T-helper 2 cell treated with Interferon-gamma antibody and Interleukin-4, amounts not matched to agents 5 μg/mL and 100 μg/mL, for 36 hours (primary cell): ENCODE measurements at regions not wholly inside any gene's neighbourhood (a gene's known extent, or its start where the extent isn't known, plus 50 kb on each side); places are given as distances from the start of the nearest gene placed in this dataset.
"Not testable (repeated sequence)": the region's sequence is repeated elsewhere in the genome, so short reads cannot be mapped to it uniquely, and the experiment has no call there.

ENCODE experiments used
- DNase-seq: peaks from one replicate; pipeline ENCODE4 v3.0.0; 2021; ENCODE audit warnings: low spot score
- H3K27ac Mint-ChIP-seq: one replicate; pipeline ENCODE4 v1.8.0; 2021; ENCODE audit warnings: mild to moderate bottlenecking, mixed read lengths
- H3K27me3 Mint-ChIP-seq: one replicate; pipeline ENCODE4 v1.8.0; 2021; ENCODE audit warnings: low read depth, mixed read lengths
- H3K36me3 Mint-ChIP-seq: one replicate; pipeline ENCODE4 v1.8.0; 2021; ENCODE audit warnings: low read depth, mixed read lengths
- H3K4me1 Mint-ChIP-seq: one replicate; pipeline ENCODE4 v1.8.0; 2021; ENCODE audit warnings: low read depth, mixed read lengths
- H3K4me3 Mint-ChIP-seq: one replicate; pipeline ENCODE4 v1.8.0; 2022; ENCODE audit warnings: mild to moderate bottlenecking, moderate library complexity, mixed read lengths
- H3K9me3 Mint-ChIP-seq: one replicate; pipeline ENCODE4 v1.8.0; 2021; ENCODE audit warnings: mixed read lengths

DNA sequence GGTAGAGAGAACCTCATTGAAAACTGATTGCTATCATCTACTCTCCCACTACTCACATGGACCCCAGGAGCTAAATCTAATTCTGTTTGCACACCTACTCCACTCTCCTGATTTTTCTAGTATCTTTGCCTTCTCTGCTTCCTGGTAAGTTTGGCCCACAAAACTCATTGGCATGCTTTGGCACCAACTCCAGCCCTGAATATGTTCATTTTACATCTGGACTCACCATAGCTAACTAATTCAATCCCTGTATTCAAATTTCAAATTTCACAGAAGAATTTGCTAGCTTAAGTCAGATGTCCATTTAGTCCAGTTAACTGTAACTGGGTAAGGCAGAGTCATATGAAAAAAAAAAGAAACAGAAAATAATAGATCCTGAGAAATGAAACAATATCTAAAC lies 442.1 kb downstream of the SUCLG1 start:
- Mint-ChIP-seq H3K27me3 (no peaks in the 10 kb centered on the region), H3K4me3 (no peak overlapping the region), H3K36me3 (no peaks in the 10 kb centered on the region), H3K27ac (no peak overlapping the region), H3K4me1 (no peaks in the 10 kb centered on the region), H3K9me3 (no peaks in the 10 kb centered on the region)
- no peak for DNase-seq

DNA sequence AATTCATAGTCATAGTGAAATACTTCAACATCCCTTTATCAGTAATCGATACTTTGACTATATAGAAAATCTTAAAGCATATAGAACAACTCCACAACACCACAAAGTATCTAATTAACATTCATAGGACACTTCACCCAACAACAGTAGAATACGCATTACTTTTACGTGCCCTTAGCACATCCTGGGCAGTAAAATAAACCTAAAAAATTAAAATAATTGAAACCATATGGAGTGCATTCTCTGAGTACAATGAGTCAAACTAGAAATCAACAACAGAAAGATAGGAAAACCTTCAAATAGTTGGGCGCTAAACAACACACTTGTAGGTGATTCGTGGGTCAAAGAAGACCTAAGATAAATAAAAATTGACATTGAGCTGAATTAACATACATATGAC lies 442.9 kb downstream of the SUCLG1 start:
- DNase-seq = no peak
- no peak overlapping the region for H3K4me3 Mint-ChIP-seq
- H3K27me3 Mint-ChIP-seq = no peaks in the 10 kb centered on the region
- no peaks in the 10 kb centered on the region for H3K36me3 Mint-ChIP-seq
- no peak overlapping the region for H3K27ac Mint-ChIP-seq
- H3K4me1 Mint-ChIP-seq = no peaks in the 10 kb centered on the region
- H3K9me3 Mint-ChIP-seq = no peaks in the 10 kb centered on the region

DNA sequence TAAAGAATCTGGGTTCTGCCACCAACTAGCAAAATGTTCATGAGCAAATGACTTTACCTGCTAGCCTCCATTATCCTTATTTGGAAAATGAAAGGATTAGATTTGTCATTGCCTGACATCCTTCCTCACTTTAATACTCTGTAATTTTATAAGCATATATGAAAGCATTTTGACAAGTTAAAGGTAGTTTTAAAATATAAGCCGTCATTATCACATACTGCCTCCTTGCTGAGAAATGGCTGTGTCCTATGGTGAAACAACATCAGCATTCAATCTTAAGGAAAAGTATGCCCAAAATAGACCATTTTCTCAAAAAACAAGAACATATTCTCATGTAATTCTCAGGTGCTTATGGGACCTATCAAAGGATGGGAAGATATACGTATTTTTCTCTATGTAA lies 461.2 kb downstream of the SUCLG1 start:
- H3K4me1 Mint-ChIP-seq = no peaks in the 10 kb centered on the region
- H3K9me3 Mint-ChIP-seq = no peaks in the 10 kb centered on the region
- H3K27ac Mint-ChIP-seq = no peak overlapping the region
- no peak overlapping the region for H3K4me3 Mint-ChIP-seq
- no peaks in the 10 kb centered on the region for H3K27me3 Mint-ChIP-seq
- H3K36me3 Mint-ChIP-seq = no peaks in the 10 kb centered on the region
- no peak for DNase-seq

DNA sequence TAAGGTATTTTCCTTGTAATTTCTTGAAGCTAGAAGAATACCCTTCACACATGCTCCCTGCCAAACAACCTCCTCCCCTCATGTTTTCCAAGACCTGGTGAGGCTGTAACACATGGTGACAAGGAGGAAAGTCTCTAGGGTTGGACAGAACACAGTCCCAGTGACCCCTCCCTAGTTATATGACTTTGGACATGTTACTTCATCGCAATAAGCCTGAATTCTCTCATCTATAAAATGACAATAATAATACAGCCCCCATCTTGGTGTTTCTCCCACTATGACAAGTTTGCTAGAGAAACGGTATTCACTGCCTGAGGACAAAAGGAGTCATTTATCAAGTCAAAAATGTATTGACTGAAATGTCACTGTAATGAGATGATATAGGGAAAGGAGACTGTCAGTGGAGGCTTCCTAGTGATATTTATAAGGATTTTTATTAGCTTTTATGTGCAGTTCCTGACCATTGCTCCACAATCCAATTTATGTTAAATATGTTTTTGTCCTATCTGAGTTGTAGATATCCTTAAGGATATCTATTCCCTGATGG lies 464.4 kb downstream of the SUCLG1 start:
- no peaks in the 10 kb centered on the region for H3K4me1 Mint-ChIP-seq
- H3K27me3 Mint-ChIP-seq = no peaks in the 10 kb centered on the region
- DNase-seq = no peak
- H3K9me3 Mint-ChIP-seq = no peaks in the 10 kb centered on the region
- H3K4me3 Mint-ChIP-seq = no peak overlapping the region
- no peak overlapping the region for H3K27ac Mint-ChIP-seq
- no peaks in the 10 kb centered on the region for H3K36me3 Mint-ChIP-seq

DNA sequence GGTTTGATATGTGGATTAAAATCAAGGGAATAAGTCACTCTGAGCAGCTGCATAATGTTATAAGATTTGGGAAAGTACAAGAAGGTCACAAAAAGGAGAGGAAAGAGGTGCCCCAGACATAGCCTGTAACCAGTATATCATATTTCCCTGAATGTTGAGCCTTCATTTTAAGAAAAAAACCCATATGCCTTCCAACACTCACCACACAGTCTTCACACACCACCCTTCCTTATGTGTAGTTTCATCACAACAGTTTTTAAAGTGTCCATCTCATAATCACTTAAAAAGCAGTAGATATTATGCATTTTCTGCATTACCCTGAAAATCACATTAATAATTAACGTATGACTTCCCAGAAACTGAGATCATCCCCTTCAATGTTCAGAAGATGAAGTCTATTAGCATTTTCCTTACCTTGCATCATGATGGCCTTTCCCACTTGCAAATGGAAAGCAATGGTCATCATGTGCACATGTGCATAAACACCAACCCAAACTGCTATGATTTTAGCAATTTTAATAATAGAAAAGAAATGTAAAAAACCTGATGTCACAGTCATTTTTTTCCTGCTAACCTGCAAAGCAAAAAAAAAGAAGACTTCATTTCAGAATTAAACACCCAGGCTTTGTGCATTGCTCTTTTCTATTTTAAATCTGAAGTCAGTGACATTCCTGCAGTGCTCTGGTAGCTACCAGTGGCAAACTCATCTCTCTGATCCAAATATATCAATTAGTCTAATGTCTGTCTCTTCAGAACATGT lies 465.0 kb downstream of the SUCLG1 start:
- no peak overlapping the region for H3K4me3 Mint-ChIP-seq
- no peak for DNase-seq
- no peaks in the 10 kb centered on the region for H3K4me1 Mint-ChIP-seq
- no peak overlapping the region for H3K27ac Mint-ChIP-seq
- no peaks in the 10 kb centered on the region for H3K9me3 Mint-ChIP-seq
- no peaks in the 10 kb centered on the region for H3K27me3 Mint-ChIP-seq
- H3K36me3 Mint-ChIP-seq = no peaks in the 10 kb centered on the region

DNA sequence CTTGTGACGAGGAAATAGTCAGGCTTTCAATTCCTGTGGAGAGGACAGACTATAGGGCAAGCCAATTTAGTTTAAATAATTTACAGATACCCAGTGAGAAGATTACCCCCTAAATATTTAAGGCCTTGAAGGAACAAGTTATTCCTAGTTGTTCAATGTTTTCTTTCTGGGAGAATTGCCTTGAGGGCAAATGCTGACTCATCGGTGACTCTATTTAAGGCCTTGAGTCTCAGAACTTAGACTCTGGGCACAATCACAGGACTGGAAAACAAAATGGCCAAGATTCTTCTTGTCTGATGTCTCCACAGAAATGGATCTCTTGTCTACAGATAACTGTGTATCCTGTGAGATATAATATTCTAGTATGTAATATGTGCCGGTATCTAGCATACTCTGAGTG lies 467.1 kb downstream of the SUCLG1 start:
- no peak overlapping the region for H3K4me3 Mint-ChIP-seq
- H3K27ac Mint-ChIP-seq = no peak overlapping the region
- no peaks in the 10 kb centered on the region for H3K27me3 Mint-ChIP-seq
- H3K4me1 Mint-ChIP-seq = no peaks in the 10 kb centered on the region
- DNase-seq = no peak
- H3K36me3 Mint-ChIP-seq = no peaks in the 10 kb centered on the region
- H3K9me3 Mint-ChIP-seq = no peaks in the 10 kb centered on the region

DNA sequence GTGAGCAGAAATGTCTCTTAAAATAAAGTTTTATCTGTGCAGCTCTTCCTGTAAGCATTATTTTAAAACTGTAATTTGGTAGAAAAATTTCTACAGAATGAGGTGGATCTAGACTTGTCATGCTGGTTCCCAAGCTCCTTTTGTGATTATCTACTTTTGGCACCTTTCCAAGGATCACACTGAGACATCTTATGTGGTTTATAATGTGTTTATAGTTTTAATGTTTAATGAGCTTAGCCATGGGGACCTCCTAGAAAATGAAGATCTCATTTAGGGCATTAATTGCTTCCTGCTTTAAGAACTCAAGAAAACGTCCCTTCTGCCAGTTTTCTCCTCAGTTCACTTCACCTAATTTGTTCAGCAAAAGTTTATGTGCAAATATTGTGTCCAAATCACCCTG lies 468.4 kb downstream of the SUCLG1 start:
- no peaks in the 10 kb centered on the region for H3K4me1 Mint-ChIP-seq
- no peak overlapping the region for H3K4me3 Mint-ChIP-seq

DNA sequence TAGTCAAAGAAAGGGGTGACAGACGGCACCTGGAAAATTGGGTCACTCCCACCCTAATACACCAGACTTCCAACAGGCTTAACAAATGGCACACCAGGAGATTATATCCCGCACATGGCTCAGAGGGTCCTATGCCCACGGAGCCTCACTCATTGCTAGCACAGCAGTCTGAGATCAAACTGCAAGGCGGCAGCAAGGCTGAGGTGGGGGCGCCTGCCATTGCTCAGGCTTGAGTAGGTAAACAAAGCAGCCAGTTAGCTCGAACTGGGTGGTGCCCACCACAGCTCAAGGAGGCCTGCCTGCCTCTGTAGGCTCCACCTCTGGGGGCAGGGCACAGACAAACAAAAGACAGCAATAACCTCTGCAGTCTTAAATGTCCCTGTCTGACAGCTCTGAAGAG lies 482.5 kb downstream of the SUCLG1 start:
- not testable (repeated sequence) for H3K27ac Mint-ChIP-seq, DNase-seq, H3K27me3 Mint-ChIP-seq, H3K4me1 Mint-ChIP-seq, H3K9me3 Mint-ChIP-seq, H3K4me3 Mint-ChIP-seq, H3K36me3 Mint-ChIP-seq

More for the DNA sequence above, 468.4 kb downstream of the SUCLG1 start:
- DNase-seq = no peak
- Mint-ChIP-seq H3K36me3 (no peaks in the 10 kb centered on the region), H3K27ac (no peak overlapping the region), H3K27me3 (no peaks in the 10 kb centered on the region), H3K9me3 (no peaks in the 10 kb centered on the region)

DNA sequence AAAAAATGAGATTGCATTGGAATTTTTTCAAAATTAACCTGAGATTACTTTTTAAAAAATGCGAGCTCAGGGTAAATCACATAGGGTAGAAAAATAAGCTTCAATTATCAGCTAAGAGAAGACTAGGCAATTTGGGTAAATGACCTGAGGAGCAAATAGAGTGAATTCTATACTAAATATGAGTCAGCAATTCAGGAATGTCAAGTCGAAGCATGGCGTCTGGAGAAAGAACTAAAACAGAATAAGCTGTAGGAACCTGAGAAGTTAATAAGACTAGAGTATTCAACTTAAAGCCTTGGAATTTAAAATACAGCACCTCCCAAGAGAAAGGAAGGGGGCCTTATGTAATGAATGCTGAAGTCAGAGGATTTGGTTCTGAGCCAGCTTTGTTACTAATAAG lies 487.0 kb downstream of the SUCLG1 start:
- Mint-ChIP-seq H3K36me3 (no peaks in the 10 kb centered on the region), H3K4me1 (no peaks in the 10 kb centered on the region), H3K27me3 (no peaks in the 10 kb centered on the region), H3K9me3 (peaks cover 4% of the 10 kb centered on the region), H3K4me3 (no peak overlapping the region), H3K27ac (no peak overlapping the region)
- no peak for DNase-seq

DNA sequence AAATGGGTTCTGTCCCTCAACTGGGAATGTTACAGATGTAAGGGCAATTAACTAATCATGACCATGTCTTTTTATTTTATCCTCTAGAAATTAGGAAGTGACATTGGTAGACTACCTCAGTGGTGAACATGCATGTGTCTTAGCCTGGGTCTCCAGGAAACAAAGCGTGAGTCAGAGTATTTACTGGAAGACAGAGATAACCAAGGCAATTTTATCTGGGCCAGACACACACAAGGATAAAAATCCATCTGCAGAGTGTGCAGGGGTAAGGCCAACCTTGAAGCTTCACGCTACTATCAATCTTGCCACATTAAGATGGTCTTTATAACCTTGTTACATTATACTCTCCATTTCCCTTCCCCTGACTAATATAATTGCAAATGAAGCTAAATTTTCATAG lies 487.5 kb downstream of the SUCLG1 start:
- no peak for DNase-seq
- H3K9me3 Mint-ChIP-seq = peaks cover 4% of the 10 kb centered on the region
- H3K4me1 Mint-ChIP-seq = no peaks in the 10 kb centered on the region
- H3K36me3 Mint-ChIP-seq = no peaks in the 10 kb centered on the region
- no peak overlapping the region for H3K4me3 Mint-ChIP-seq
- H3K27ac Mint-ChIP-seq = no peak overlapping the region
- no peaks in the 10 kb centered on the region for H3K27me3 Mint-ChIP-seq

DNA sequence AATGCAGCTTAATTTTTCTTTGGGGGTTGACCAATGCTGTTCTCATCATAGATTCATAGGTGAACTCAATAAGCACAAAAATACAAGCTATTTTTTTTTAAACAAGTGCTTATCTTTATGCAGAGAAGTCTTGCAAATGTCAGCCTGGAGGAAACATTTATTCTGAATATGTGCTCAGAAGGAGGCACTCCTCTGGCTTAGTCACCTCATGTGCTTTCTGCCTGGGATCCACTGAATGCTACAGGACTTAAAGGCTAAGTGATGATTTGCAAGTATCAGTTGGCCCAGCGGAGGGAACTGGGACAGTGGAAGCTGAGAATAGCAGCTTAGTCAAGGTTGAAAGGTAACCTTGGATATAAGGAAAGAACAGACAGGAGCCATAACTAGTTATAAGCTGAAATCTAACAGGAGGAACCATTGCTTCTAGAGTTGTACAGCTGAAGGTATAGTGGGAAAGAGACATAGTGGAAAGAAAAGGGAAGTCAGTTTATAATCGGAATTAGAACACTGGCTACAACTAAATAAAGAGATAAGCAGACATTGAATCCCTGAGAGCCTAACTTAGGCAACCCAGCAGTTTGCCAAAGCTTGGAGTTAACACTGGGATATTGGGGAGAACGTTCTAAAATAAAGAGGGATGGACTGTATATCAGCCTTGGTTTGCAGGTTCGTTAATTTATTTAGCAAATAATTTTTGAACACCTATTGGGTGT lies 488.7 kb downstream of the SUCLG1 start:
- Mint-ChIP-seq H3K27me3 (no peaks in the 10 kb centered on the region), H3K4me3 (no peak overlapping the region), H3K27ac (no peak overlapping the region), H3K9me3 (no peaks in the 10 kb centered on the region), H3K4me1 (no peaks in the 10 kb centered on the region), H3K36me3 (no peaks in the 10 kb centered on the region)
- DNase-seq = no peak

DNA sequence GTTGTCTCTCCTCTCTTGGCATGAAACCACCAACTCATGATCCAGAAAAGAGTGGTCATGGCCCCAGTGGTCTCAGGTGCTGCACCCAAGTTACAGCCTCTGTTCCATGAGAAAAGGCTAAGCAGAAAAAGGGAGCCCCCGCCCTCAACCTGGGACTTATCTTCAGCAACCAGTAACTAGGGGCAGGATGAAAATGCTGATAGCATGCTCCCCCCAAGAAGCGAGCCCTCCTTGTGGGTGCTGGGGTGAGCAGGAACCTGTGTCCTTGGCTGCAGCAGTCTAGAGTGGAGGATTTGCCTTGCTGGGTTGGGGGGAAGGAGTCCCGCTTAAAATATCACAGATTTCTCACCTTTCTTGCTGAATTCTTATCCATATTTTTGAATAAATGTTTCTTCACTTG lies 490.0 kb downstream of the SUCLG1 start:
- no peaks in the 10 kb centered on the region for H3K9me3 Mint-ChIP-seq
- no peak overlapping the region for H3K4me3 Mint-ChIP-seq
- no peaks in the 10 kb centered on the region for H3K27me3 Mint-ChIP-seq
- no peaks in the 10 kb centered on the region for H3K4me1 Mint-ChIP-seq
- no peaks in the 10 kb centered on the region for H3K36me3 Mint-ChIP-seq
- DNase-seq = no peak
- H3K27ac Mint-ChIP-seq = no peak overlapping the region

DNA sequence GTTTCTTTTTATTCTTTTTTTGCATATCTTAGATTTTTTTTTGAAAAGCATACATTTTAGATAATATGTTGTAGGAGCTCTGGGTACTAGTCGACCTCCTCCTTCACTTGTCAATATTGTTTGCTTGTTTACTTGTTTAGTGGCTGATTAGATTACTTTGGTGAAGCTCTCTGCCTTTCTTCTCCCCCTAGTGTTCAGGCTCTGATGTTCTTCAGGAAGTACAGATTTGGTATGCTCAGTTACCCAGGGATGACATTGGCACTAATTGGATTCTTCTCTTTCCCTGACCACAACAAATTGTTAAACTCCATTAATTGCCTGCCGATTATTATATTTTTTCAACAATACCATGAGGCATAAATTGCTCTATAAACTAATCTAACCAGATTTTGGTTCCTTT lies 491.2 kb downstream of the SUCLG1 start:
- no peaks in the 10 kb centered on the region for H3K27me3 Mint-ChIP-seq
- H3K36me3 Mint-ChIP-seq = no peaks in the 10 kb centered on the region
- no peak overlapping the region for H3K4me3 Mint-ChIP-seq
- H3K27ac Mint-ChIP-seq = no peak overlapping the region
- no peaks in the 10 kb centered on the region for H3K4me1 Mint-ChIP-seq
- H3K9me3 Mint-ChIP-seq = no peaks in the 10 kb centered on the region
- DNase-seq = no peak

DNA sequence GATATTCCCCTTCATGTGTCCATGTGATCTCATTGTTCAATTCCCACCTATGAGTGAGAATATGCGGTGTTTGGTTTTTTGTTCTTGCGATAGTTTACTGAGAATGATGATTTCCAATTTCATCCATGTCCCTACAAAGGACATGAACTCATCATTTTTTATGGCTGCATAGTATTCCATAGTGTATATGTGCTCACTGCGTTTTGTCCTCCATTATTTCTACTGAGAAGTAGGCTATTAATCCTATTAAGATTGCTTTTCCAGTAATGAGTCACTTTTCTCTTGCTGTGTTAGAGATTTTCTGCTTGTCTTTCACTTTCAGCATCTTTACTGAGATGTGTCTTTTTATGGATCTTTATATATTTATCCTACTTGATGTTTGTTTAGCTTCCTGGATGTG lies 492.1 kb downstream of the SUCLG1 start:
- not testable (repeated sequence) for H3K36me3 Mint-ChIP-seq, H3K27me3 Mint-ChIP-seq, H3K4me3 Mint-ChIP-seq, H3K4me1 Mint-ChIP-seq, DNase-seq, H3K27ac Mint-ChIP-seq, H3K9me3 Mint-ChIP-seq
